NB4 (cell line): ENCODE measurements at regions not wholly inside any gene's neighbourhood (a gene's known extent, or its start where the extent isn't known, plus 50 kb on each side); places are given as distances from the start of the nearest gene placed in this dataset.

Source experiments
- MYC ChIP-seq: IDR thresholded peaks from 2 replicates; pipeline ENCODE4 v1.6.1; 2011; ENCODE audit warnings: low read depth, low read length
- POLR2A ChIP-seq: IDR thresholded peaks from 2 replicates; pipeline ENCODE4 v1.6.1; 2011; ENCODE audit warnings: mild to moderate bottlenecking; ENCODE audit not compliant: insufficient read length; ENCODE audit errors: extremely low read depth
- TF ChIP-seq, protein P1 (sequence below): IDR thresholded peaks from one replicate; pipeline ENCODE4 v1.5.1; 2012; ENCODE audit warnings: low read depth, low read length

DNA sequence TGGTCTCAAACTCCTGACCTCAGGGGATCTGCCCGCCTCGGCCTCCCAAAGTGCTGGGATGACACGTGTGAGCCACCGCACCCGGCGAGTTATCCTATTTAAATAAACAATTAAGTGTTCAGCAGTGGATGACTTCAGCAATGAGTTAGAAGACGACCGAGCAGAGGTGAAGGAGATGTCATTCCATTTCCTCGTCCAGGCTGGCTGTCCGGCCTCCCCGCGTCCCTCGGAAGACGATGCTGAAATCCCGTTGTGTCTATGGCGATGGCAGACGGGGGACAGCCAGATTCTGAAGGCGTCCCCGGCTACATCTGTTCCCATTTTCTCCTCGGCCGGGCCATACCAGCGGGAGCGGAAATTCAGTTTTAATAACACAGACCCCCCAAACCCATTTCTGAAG, 209.8 kb downstream of the CRLF2 start:
- TF ChIP-seq, protein P1, sequence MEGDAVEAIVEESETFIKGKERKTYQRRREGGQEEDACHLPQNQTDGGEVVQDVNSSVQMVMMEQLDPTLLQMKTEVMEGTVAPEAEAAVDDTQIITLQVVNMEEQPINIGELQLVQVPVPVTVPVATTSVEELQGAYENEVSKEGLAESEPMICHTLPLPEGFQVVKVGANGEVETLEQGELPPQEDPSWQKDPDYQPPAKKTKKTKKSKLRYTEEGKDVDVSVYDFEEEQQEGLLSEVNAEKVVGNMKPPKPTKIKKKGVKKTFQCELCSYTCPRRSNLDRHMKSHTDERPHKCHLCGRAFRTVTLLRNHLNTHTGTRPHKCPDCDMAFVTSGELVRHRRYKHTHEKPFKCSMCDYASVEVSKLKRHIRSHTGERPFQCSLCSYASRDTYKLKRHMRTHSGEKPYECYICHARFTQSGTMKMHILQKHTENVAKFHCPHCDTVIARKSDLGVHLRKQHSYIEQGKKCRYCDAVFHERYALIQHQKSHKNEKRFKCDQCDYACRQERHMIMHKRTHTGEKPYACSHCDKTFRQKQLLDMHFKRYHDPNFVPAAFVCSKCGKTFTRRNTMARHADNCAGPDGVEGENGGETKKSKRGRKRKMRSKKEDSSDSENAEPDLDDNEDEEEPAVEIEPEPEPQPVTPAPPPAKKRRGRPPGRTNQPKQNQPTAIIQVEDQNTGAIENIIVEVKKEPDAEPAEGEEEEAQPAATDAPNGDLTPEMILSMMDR = no peak
- no peak for TF ChIP-seq POLR2A
- no peak for TF ChIP-seq MYC
